HL-60/S4 treated with phorbol 12-myristate 13-acetate at 8.2 ng/mL for 4 days and 3 days (cell line): ENCODE measurements at regions not wholly inside any gene's neighbourhood (a gene's known extent, or its start where the extent isn't known, plus 50 kb on each side); places are given as distances from the start of the nearest gene placed in this dataset.

Experiments used
- in situ Hi-C: fragments of 300-500 bp; cut with MboI; formaldehyde crosslinking; loops from 2 replicates; pipeline ENCODE4 v1.15.0; 2022; ENCODE audit warnings: low sequenced_read_pairs

DNA sequence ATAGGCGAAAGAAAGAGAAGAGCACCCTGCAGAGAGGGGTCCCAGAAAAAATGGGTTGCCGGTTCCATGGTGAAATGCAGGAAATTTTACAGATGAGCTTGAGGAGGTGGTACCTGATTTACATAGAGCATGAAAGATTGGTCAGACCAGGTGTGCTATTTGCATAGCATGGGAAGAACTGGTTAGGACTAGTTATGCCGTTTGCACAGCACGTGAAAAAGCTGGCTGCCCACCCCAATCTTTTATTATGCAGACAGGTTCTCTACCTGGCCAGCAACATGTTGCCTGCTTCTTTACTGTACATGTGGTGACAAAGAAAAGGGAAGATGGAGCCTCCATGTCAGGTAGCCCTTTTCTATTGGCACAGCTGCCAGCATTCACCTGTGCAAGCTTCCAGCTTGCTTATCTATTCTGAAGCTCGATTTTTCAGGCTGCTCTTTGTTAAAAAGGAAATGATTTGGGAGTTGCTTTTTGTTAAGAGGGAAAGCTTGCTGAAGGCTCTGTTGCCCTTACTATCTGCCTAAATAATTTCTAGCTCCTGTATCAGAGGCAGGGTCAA is 62.9 kb upstream of the ELK3 start:
- in situ Hi-C loops = no loop called here

DNA sequence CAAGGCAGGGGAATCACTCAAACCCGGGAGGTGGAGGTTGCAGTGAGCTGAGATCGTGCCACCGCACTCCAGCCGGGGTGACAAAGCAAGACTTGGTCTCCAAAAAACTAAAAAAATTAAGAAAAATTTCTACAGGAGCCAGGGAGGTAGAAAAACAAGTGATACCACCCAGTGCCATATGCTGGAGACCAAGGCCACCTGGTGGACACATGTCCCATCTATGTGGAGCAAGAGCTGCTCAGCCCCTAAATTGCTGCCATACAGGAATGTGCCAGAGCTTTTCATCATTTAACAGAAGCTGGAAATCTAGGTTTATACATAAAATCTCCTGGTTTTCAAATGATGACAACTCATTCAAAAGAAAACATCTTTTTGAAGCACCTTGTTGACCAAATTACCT is 61.4 kb upstream of the ELK3 start:
- in situ Hi-C loops = no loop called here

DNA sequence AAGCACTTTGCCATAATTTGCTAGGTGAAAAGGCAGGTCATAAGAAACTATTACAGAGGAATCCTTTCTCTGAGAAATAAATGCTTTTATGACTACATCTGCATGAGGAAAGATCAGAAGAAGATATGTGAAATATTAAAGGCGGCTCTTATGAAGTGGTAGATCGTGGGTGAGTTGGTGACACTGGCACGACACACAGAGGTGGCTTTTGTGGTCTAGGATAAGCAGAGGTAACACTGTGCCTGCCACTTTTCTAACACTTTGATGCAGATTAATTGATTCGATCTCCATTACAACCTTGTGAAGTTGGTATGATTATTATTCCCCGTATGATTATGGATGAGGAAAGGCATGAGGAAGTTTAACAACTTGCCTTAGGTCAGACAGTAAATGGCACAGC is 60.0 kb upstream of the ELK3 start:
- in situ Hi-C loops = no loop called here

DNA sequence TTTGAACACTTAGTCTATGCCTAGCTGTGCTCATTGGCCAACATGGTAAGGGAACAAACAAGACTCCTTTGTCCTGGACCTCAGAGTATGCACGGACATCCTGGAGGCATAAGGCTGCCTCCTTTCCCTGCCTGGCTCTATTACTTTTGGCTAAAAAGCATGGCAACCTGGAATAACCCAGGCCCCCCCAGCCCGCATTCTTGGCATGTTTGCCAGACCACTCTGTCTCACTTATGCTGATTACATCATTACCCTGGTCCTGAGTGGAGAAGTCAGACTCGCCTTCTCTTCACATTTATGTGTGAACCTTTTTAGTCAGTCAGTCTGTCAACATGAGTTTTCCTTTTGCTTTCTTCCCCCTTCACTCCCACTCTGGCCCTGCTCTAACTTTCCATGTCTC is 58.0 kb upstream of the ELK3 start:
- in situ Hi-C loops = no loop called here

DNA sequence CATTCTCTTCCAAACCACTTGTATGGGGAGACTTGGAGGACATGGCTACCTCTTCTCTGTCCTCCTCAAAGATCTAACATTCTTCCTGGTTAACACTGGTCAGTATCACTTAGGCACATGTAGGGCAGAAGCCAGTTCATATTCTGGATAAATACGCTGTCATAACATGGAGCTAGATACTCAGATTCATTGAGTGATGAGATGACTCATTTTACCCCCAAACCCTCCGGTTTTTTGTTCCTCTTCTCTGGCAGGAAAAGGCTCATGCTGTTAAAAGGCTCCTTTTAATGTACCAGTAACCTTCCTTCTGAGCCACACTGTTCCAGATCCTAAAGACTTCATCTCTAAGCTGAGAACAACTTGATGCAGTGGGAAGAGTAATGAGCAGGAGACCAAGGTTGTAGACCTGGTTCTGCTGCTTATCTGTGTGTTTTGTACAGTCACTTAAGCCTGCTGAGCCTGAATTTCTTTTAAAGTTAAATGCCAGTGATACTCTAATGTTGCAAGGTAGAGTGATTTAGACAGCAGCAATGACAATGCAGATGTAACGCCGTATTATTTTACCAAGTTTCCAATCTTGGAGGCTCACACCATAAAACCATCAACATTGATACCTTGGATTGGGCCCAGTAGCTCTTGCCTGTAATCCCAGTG is 57.3 kb upstream of the ELK3 start:
- in situ Hi-C loops = no loop called here

DNA sequence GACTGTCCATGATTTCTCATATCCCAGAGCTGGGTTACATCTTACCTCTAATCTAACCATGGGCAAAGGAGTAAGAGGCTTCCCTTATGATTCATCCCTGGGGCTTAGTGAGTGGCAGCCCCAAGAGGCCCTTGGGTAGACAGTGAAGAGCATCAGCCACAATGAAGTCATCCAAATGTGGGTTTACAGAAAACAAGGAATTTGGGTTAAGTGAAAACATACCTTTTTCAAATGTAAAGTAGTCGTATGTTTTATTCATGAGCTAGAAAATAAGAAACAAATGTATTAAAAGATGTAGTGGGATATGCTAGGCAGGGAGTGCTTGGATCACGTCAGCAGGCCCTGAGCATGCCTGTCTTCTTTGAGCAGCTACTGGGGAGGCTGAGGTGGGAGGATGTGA is 54.0 kb upstream of the ELK3 start:
- in situ Hi-C loops = no loop called here

DNA sequence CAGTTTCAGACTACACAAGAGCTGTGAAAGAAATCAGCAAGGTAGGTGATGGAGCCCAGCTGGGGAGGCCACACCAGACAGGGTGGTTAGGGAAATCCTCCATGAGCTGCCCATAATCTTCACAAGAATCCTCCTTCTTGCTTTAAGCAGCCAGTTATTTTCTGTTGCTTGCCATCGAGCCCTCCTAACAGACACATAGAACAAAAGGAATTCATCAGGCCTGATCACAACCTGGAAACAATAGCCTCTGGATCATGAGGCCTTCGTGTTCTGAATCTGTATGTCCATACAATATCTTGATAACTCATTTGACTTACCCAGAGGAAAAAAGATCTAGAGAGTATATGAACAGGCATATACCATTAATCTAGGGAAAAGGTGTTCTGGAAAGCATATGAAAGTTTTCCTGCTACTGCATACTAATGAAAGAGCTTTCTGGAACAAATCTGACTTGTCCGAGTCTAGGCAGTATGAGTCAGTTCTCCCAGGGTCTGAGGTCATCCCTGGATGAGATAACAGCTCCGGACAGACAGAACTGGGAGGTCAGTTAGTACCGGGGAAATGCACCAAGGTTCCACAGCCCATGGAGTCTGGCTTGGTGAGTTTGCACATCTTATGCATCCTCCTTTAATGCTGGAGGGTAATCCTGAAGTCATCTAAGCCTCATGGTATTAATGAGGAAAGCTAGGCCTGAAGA is 52.8 kb upstream of the ELK3 start:
- in situ Hi-C loops = no loop called here

DNA sequence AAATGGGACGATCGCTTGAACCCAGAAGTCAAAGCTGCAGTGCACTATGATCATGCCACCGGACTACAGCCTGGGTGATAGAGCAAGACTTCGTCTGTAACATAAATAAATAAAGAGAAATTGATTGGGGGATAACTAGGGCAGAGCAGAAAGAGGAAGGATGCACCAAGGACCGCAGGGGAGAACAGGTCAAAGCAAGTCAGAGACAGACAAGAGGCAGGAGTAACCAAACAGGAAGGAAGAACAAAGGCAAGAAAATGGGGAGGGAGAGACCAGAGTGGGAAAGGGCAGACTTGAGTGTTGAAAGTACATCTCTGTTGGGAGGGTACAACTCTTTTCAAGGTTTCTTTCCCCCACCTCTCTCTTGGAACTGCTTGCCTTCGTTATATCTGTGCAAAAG is 50.8 kb upstream of the ELK3 start:
- in situ Hi-C loops = no loop called here

DNA sequence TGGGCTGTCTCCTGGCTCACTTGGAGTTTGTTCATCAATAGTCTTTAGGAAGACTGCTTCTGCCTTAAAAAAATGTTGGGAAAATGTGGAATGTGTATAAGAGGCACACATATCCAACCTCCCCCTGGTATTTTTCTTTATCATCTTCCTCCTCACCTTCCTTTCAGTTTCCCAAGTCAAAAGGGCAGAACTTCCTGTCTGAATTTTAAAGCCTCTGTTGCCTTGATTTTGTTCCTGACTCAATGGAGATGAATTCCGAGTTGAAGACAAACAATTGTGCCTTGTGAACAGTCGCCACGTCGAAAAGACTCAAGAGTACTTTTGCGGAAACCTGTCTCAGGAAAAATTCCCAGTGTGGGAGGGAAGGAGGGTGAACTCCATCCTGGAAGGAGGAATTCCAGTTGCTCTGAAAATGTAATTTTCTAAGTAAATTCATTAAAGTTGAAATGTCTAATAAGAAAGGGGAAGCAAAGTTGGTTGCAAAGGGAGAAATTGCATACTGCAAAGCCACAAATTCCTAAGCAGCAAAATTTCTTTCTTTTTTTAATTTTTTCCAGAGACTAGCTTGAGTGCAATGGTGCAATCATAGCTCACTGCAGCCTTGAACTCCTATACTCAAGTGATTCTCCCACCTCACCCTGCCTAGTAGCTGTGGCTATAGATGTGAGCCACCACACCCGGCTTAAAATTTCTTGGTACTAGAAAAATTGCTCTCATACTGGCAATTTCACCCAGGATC is 50.2 kb upstream of the ELK3 start:
- in situ Hi-C loops = no loop called here
